Ishikawa (cell line): ENCODE measurements at regions not wholly inside any gene's neighbourhood (a gene's known extent, or its start where the extent isn't known, plus 50 kb on each side); places are given as distances from the start of the nearest gene placed in this dataset.

Experiments
- EGR1 ChIP-seq: IDR thresholded peaks from 2 replicates; pipeline ENCODE4 v1.6.1; 2012
- TAF1 ChIP-seq: IDR thresholded peaks from 2 replicates; pipeline ENCODE4 v1.6.1; 2012; ENCODE audit warnings: low read depth, mild to moderate bottlenecking
- YY1 ChIP-seq: IDR thresholded peaks from 2 replicates; pipeline ENCODE4 v1.6.1; 2012; ENCODE audit warnings: low read depth

- TF ChIP-seq EGR1 (no peak), TAF1 (no peak), YY1 (no peak)
Observed at GRCh38 chr3:36077320-36077719, 303.0 kb upstream of the STAC start.
